GM10266 (cell line): ENCODE measurements at regions not wholly inside any gene's neighbourhood (a gene's known extent, or its start where the extent isn't known, plus 50 kb on each side); places are given as distances from the start of the nearest gene placed in this dataset.

Experiments
- DNase-seq: peaks from one replicate; pipeline ENCODE4 v3.0.0; 2012; ENCODE audit errors: extremely low spot score
- TF ChIP-seq, protein P1 (sequence below): IDR thresholded peaks from 2 replicates; pipeline ENCODE4 v1.5.1; 2012; ENCODE audit warnings: mild to moderate bottlenecking, low read depth; ENCODE audit not compliant: control insufficient read depth, insufficient read depth; ENCODE audit errors: missing control alignments

DNA sequence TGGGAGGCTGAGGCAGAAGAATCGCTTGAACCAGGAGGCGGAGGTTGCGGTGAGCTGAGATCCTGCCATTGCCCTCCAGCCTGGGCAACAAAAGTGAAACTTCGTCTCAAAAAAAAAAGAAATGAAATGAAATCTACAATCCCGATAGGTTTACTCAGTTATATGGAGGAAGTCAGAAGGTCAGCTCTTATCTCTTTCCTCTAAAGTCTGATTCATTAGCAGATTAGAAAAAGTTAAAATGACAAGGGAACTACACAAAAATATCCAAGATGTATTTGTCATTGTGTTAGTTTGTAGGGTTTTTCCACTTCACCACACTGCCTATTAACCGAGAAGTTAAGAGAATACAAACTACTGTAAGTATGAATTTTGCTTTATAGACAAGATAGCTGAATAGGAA, 420.6 kb downstream of the SHQ1 start:
- DNase-seq, result no peak
- TF ChIP-seq, protein P1, sequence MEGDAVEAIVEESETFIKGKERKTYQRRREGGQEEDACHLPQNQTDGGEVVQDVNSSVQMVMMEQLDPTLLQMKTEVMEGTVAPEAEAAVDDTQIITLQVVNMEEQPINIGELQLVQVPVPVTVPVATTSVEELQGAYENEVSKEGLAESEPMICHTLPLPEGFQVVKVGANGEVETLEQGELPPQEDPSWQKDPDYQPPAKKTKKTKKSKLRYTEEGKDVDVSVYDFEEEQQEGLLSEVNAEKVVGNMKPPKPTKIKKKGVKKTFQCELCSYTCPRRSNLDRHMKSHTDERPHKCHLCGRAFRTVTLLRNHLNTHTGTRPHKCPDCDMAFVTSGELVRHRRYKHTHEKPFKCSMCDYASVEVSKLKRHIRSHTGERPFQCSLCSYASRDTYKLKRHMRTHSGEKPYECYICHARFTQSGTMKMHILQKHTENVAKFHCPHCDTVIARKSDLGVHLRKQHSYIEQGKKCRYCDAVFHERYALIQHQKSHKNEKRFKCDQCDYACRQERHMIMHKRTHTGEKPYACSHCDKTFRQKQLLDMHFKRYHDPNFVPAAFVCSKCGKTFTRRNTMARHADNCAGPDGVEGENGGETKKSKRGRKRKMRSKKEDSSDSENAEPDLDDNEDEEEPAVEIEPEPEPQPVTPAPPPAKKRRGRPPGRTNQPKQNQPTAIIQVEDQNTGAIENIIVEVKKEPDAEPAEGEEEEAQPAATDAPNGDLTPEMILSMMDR, result no peak

DNA sequence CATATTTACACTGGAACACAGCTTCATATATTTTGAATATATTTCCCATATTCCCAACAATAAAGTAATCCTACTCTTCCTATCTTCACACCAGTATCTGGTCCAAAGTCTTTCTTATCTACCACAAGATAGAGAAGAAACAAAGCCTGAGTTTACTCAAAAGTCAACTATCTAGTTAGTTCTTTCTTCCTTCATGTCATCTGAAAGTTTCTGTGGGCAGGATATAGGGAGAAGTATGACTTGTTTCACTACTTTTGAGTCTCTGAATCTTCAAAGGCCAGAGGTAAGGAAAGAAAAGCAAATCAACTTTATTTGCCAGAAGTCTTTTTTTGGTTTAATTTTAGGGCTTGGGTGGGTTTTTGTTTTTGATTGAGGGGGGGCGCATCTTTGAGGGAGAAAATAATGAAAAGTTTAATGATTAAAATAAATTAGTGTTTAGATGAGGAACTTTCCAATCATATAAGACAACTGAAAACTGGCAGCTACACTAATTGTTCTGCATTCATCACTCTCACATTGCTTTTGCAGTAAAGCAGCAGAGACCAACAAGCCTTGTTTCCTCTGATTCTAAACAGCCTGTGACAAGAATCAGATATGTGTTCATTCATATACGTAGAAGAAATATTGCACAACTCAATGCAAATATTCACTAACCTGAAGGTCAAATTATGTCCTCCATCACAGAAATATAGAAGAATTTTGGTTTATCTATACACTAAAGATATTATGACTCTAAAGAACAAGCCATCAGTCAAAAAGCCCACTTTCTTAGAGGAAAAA, 421.4 kb downstream of the SHQ1 start:
- DNase-seq, result no peak
- TF ChIP-seq, protein P1, result no peak

DNA sequence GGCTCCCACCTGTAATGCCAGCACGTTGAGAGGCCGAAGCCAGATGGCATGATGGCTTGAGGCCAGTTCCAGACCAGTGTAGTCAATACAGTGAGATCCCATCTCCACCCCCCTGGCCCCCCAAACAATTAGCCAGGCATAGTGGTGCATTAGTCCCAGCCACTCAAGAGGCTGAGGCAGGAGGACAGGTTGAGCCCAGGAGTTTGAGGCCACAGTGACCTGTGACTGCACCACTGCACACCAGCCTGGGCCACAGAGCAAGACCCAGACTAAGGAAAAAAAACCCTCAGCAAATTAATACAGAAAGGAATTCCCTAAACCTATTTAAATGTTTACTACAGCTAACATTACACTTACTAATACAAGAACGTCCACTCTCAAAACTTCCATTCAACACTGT, 424.6 kb downstream of the SHQ1 start:
- TF ChIP-seq, protein P1, result no peak
- DNase-seq, result no peak

DNA sequence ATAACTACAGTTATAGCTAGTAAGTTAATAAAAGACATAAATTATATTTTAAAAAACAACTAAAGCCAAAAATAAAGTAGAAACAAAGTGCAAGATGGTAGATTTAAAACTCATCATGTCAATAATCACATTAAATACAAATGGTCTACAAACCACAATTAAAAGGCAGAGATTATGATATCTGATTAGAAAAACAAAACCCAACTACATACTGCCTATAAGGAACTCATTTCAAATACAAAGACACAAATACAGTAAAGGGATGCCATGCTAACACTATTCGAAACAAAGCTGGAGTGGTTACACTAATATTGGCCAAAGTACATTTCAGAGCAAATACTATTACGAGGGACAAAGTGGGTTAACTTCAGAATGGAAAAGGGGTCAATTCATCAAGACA, 426.5 kb downstream of the SHQ1 start:
- TF ChIP-seq, protein P1, result no peak
- DNase-seq, result no peak

DNA sequence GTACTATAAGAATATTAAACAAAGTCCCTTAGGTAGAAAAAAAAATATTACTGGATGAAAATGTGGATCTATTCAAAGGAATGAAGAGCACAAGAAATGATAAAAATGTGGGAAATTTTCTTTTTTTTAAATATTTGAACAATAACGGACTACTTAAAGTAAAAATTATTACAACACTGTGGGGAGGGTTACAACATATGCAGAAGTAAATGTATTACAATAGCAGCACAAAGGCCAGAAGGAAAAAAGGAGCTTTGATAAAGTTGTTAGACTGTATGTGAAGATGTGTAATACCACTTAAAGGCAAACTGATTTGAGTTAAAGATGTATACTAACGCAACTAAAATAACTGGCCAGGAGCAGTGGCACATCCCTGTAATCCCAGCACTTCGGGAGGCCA, 427.1 kb downstream of the SHQ1 start:
- TF ChIP-seq, protein P1, result no peak
- no peak for DNase-seq

DNA sequence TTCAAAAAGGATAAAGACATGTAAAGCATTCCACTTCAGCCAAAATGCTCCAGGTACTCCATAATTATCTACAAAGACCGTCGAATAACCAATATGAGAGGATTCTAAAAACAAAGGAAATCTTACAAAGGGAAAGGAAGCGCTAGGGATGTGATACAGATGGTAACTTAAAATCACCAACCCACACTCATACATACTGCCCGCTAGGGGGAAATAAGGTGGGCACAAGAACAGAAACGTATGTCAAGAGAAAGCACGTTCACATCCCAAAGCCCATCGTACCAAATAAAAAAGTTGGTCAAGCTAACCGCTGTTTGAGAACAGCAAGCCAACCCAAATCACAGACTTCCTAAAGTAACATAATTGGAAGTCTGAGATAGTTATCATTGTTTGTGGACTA, 429.4 kb downstream of the SHQ1 start:
- no peak for DNase-seq
- TF ChIP-seq, protein P1, result no peak

DNA sequence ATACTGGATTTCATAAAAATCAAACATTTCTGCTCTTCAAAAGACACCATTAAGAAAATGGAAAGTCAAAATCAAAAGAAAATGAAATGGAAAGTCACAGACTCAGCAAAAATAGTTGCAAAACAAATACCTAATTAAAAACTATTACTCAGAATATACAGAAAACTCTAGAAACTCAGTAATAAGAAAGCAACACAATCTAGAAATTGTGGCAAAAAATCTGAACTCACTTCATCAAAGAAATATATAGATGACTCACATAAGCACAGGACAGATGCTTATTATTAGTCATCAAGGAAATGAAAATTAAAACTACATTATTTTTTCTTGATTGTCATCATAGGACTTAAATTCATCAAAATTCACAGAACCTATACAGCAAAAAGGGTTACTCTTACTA, 430.0 kb downstream of the SHQ1 start:
- TF ChIP-seq, protein P1, result no peak
- DNase-seq, result no peak
